NCI-H82 treated with DMSO at 0.1 percent for 48 hours (cell line): ENCODE measurements at regions not wholly inside any gene's neighbourhood (a gene's known extent, or its start where the extent isn't known, plus 50 kb on each side); places are given as distances from the start of the nearest gene placed in this dataset.

Experiments used
- DNase-seq: peaks from one replicate; lab custom pipeline; 2025; ENCODE audit not compliant: unreplicated experiment; lab: John Stamatoyannopoulos, UW

GRCh38 chr6:68400396-68400795 lies 234.7 kb upstream of the ADGRB3 start:
- no peak for DNase-seq

GRCh38 chr6:68391953-68392352 lies 243.1 kb upstream of the ADGRB3 start:
- no peak for DNase-seq

- no peak for DNase-seq
These were observed 262.1 kb upstream of the ADGRB3 start for GRCh38 chr6:68372991-68373390.

DNA sequence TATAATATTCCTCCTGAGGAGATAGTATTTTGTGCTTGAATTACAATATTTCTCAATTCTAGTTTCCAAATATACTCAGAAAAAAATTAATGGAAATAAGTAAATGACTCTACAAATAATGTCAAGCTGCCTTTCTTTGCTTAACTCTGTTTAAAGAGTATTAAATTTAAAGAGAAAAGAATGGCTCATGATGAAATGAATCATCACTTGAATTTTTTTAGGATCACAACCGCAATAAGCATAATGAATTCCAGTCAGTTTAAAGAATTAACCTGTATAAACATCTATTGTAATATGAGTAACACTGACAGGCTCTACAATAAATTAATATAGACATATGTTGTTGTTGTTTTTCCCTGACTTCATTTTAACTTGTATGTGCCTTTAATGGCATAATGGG lies 266.2 kb upstream of the ADGRB3 start:
- DNase-seq = no peak

DNA sequence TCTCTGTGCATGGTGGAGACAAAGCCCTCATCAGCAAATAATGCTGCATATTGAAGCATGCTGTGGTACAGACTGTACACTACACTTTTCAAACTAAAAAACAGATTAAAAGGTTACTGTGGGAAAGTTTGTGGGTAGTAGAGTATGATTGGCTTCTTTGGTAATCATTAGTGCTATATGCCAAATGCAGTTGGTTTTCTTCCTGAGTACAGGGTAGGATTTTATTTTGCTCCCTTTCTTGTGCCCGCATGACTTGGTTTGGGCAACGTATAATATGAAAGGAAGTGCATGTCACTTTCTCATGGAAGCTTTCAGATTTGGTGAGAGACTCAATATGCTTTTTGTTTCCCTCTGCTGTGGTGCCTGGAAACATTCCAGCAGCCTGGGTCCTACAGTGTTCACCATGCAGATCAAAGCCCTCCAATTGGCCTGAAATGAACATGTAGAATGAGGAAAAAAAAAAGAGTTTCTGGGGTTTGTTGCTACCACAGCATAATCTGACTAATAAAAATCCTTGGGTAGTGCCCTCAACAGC lies 270.7 kb upstream of the ADGRB3 start:
- DNase-seq = no peak

DNA sequence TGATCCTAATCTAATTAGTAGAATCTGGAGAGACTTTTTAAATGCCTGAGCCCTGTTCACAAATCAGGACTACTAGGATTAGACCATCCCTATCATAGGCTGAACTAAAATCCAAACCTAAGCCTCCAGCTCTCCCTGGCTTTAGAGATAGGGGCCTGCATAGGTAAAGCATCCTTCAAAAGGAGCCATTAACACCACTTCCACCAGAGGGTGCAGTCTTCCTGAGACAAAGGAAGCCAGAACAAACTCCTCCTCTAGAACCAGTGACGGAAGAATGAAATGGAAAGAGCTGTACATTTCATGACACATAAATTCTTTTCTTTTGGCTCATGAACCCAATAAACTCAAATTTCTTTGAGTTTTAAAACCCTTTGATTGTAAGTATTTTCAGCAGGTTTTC lies 291.2 kb upstream of the ADGRB3 start:
- DNase-seq = peak; percentile 75

DNA sequence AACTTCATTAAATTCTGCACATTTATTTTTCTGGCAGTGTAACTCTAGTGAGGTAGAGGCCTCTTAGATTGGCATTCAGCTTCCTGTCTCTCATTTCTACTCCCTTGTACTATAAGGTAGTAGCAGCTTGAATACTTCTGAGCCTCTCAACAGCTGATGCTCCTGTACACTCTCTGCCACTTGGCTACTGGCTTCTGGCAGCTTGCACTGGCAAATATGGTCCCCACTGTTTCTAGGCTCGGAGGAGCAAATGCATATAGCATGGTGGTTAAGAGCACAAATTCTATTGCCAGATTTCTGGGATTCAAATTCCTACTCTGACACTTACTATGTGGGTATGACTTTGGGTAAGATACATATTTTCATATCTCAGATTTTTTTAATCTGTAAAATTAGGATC lies 292.8 kb upstream of the ADGRB3 start:
- no peak for DNase-seq

DNA sequence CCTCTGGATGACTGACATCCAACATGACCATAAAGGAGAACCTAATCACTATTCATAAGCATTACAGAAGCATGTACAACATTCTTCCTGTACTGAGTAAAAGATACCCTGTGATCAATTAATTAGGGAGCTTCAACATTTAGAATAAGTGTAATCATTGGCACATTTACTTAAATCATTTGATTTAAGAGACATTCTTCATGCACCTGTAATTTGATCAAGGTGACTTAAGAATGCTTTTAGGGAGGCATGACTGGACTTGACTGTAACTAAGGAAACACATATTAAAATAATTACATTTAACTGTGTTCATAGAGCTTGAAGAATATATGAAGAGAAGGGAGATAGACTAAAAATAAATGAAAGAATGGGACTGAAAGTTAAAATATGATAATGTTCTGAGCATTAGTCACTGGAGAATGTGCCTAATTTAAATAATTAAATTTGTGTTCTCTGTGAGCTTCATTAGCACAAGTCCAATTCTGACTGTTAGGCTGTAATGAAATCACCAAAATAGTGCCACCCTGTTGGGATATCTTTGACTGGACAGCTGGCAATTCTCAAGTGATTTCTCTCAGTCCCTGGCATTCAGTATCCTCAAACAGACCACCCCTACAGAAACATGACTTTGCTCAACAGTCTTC lies 295.5 kb upstream of the ADGRB3 start:
- no peak for DNase-seq

GRCh38 chr6:68333442-68333841 lies 301.6 kb upstream of the ADGRB3 start:
- peak; percentile 54 for DNase-seq

- DNase-seq = no peak
These were observed 306.9 kb upstream of the ADGRB3 start for GRCh38 chr6:68328156-68328555.

DNA sequence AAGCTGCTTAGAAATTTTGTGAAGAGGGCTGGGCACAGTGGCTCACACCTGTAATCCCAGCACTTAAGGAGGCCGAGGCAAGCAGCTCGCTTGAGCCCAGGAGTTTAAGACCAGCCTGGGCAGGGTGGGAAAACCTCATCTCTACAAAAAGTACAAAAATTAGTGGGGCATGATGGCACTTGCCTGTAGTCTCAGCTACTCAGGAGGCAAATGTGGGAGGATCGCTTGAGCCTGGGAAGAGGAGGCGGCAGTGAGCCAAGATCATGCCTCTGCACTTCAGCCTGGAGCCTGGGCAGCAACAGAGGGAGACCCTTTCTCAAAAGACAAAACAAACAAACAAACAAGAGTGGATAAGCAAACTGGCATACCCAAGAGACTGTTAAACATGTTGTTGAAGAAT lies 308.3 kb upstream of the ADGRB3 start:
- no peak for DNase-seq

DNA sequence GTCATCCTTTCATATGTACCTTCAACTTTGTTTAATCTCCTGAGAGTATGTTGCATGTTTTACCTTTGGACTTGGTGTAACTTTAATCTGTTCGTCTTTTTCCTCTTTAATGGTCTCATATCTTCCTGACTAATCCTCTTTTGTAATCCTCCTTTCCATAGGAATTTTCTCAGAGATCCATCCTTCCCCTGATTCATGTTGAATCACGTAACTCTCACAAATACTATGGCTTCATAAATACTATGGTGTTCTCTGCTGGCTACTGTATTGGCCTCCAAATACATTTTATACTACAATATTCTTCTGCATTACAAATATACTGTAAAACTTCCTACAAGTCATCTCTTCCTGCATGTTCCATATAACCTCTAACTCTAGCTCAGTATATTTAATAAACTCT lies 317.7 kb upstream of the ADGRB3 start:
- DNase-seq = no peak

- DNase-seq = no peak
These were observed 321.2 kb upstream of the ADGRB3 start for GRCh38 chr6:68313911-68314310.

DNA sequence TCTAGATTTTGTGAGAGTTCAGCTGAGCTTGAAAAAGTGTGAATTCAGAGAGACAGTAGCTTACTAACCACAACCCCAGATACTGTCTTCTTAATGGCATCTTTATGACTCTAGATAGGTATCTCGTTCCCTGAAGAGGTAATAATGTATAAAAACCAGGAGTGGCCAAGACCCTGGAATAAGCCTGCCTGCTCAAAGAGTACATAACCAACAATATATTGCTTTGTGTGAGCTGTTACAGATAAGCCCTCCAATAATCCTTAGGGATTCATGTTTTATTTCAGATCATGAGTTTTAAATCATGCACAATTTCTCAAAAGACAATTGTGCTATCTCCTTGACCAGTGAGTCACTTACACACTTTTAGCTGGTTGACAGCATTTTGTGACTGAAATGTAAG lies 327.8 kb upstream of the ADGRB3 start:
- DNase-seq = no peak

DNA sequence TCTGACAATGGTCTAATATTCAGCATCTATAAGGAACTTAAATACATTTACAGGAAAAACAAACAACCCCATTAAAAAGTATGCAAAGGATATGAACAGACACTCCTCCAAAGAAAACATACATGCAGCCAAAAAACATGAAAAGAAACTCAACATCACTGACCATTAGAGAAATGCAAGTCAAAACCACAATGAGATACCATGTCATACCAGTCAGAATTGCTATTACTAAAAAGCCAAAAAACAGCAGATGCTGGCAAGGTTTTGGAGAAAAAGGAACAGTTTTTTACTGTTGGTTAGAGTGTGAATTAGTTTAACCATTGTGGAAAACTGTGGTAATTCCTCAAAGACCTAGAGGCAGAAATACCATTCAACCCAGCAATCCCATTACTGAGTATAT lies 339.0 kb upstream of the ADGRB3 start:
- DNase-seq = no peak

DNA sequence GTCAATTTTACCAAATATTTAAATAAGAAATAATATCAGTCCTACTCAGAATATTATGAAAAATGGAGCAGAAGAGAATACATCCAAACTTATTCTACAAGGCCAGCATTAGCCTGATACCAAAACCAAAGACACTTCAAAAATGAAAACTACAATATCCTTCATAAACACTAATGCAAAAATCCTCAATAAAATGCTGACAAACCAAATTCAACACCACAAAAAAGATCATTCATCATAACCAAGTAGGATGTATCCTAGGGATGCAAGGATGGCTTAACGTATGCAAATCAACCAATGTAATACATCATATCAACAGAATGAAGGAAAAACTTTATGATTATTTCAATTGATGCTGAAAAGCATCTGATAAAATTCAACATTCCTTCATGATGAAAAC lies 352.4 kb upstream of the ADGRB3 start:
- DNase-seq = no peak

- DNase-seq = no peak
These were observed 355.1 kb upstream of the ADGRB3 start for GRCh38 chr6:68279793-68280557.

GRCh38 chr6:68273297-68273696 lies 361.8 kb upstream of the ADGRB3 start:
- no peak for DNase-seq

DNA sequence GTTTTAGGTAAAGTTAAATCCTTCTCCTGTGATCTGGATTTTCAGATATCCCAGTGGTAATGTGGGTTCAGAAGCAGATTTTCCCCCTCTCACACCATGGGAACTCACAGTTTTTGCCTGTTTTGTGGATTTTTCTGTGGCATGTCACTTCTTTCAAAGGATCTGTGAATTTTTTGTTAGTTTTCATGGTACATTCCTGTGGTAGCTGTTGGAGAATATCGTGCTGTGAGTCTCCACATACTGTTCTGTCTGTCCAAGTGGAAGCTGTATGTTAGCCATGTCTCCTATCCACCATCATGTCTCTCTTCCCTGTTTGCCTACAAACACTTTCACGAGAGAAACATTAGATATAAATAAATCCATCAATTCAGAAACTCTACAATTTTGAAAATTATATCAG lies 378.7 kb upstream of the ADGRB3 start:
- no peak for DNase-seq

GRCh38 chr6:68252632-68253031 lies 382.4 kb upstream of the ADGRB3 start:
- no peak for DNase-seq

GRCh38 chr6:68247782-68248181 lies 387.3 kb upstream of the ADGRB3 start:
- no peak for DNase-seq

DNA sequence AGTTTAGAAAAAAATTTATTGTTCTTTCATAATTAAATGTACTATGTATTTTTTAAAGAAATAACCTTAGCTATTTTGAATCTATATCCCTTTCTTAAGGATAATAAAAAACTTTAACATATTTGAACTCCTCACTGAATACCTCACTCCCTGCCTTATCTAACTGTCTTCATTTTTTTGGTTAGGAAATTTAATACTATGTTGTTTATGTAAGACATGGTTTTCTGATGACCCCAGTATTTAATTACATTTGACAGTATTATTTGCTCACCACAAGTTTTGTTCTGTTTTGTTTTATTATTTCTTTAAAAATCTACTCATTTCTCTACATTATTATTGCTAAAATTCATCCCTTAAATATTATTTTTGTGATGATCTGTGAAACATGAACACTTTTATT lies 394.4 kb upstream of the ADGRB3 start:
- DNase-seq = no peak

GRCh38 chr6:68239034-68239433 lies 396.0 kb upstream of the ADGRB3 start:
- DNase-seq = no peak
